GM23338 (cell line): ENCODE measurements at regions not wholly inside any gene's neighbourhood (a gene's known extent, or its start where the extent isn't known, plus 50 kb on each side); places are given as distances from the start of the nearest gene placed in this dataset.

Experiments used
- ATAC-seq: fragments of 200-7000 bp; cut with Tn5 transposase; 3 replicates; pipeline ENCODE4 v1.9.1; 2020
- DNase-seq: peaks from one replicate; pipeline ENCODE4 v3.0.0-alpha.2; 2015; ENCODE audit warnings: low spot score
- H2AFZ ChIP-seq: fragments of 200-600 bp; sonication (generic); 2 replicates; pipeline ENCODE4 v1.8.0; 2016; ENCODE audit warnings: antibody characterized with exemption, mild to moderate bottlenecking, moderate library complexity
- H3F3A ChIP-seq: fragments of 200-600 bp; sonication (generic); replicated peaks from 2 replicates; pipeline ENCODE4 v1.8.0; 2017; ENCODE audit warnings: antibody characterized with exemption, mixed run types, low read depth
- H3K27ac ChIP-seq: fragments of 200-600 bp; sonication (generic); 2 replicates; pipeline ENCODE4 v1.6.1; 2016; ENCODE audit warnings: low read depth
- H3K27me3 ChIP-seq: fragments of 200-600 bp; sonication (generic); 2 replicates; pipeline ENCODE4 v1.8.0; 2016; ENCODE audit warnings: mild to moderate bottlenecking, mixed run types, moderate library complexity; ENCODE audit not compliant: insufficient read depth
- H3K36me3 ChIP-seq: fragments of 200-600 bp; sonication (generic); 2 replicates; pipeline ENCODE4 v1.8.0; 2016; ENCODE audit warnings: mild to moderate bottlenecking; ENCODE audit not compliant: insufficient read depth
- H3K4me1 ChIP-seq: fragments of 200-600 bp; sonication (generic); 2 replicates; pipeline ENCODE4 v1.8.0; 2016; ENCODE audit warnings: mild to moderate bottlenecking, moderate library complexity; ENCODE audit not compliant: insufficient read depth
- H3K4me2 ChIP-seq: fragments of 200-600 bp; sonication (generic); 2 replicates; pipeline ENCODE4 v1.7.1; 2017; ENCODE audit warnings: mixed run types
- H3K4me3 ChIP-seq: fragments of 200-600 bp; sonication (generic); 2 replicates; pipeline ENCODE4 v1.6.1; 2016; ENCODE audit warnings: mixed run types
- H3K79me2 ChIP-seq: fragments of 200-600 bp; sonication (generic); replicated peaks from 2 replicates; pipeline ENCODE4 v1.8.0; 2017; ENCODE audit warnings: mild to moderate bottlenecking; ENCODE audit not compliant: insufficient read depth
- H3K9me2 ChIP-seq: fragments of 200-600 bp; sonication (generic); 2 replicates; pipeline ENCODE4 v1.8.0; 2017; ENCODE audit not compliant: insufficient read depth
- H4K20me1 ChIP-seq: fragments of 200-600 bp; sonication (generic); replicated peaks from 2 replicates; pipeline ENCODE4 v1.8.0; 2017; ENCODE audit warnings: mild to moderate bottlenecking; ENCODE audit not compliant: insufficient read depth
- H3K27ac Mint-ChIP-seq: 2 replicates; pipeline ENCODE4 v1.8.0; 2020; ENCODE audit warnings: inconsistent platforms, mild to moderate bottlenecking, moderate library complexity, mixed read lengths
- H3K27me3 Mint-ChIP-seq: 3 replicates; pipeline ENCODE4 v1.8.0; 2022; ENCODE audit warnings: low read depth, mild to moderate bottlenecking, moderate library complexity, mixed read lengths, inconsistent platforms; ENCODE audit not compliant: insufficient read depth, poor library complexity
- H3K36me3 Mint-ChIP-seq: 3 replicates; pipeline ENCODE4 v1.8.0; 2021; ENCODE audit warnings: low read depth, mild to moderate bottlenecking, inconsistent platforms, moderate library complexity, mixed read lengths
- H3K4me1 Mint-ChIP-seq: 3 replicates; pipeline ENCODE4 v1.8.0; 2020; ENCODE audit warnings: mild to moderate bottlenecking, inconsistent platforms, mixed read lengths
- H3K4me3 Mint-ChIP-seq: 3 replicates; pipeline ENCODE4 v1.8.0; 2021; ENCODE audit warnings: moderate library complexity, mild to moderate bottlenecking, inconsistent platforms, mixed read lengths
- H3K9me3 Mint-ChIP-seq: 3 replicates; pipeline ENCODE4 v1.8.0; 2020; ENCODE audit warnings: moderate library complexity, mild to moderate bottlenecking, inconsistent platforms, mixed read lengths
- NANOG ChIP-seq: IDR thresholded peaks from 2 replicates; pipeline ENCODE4 v1.6.1; 2016; ENCODE audit warnings: antibody characterized with exemption, borderline replicate concordance
- POLR2AphosphoS5 ChIP-seq: IDR thresholded peaks from 2 replicates; pipeline ENCODE4 v1.6.1; 2016; ENCODE audit warnings: antibody characterized with exemption, low read depth
- REST ChIP-seq: IDR thresholded peaks from one replicate; pipeline ENCODE4 v1.6.1; 2018; ENCODE audit warnings: antibody characterized with exemption; ENCODE audit not compliant: unreplicated experiment
- ZNF114 ChIP-seq: fragments of 250-450 bp; sonication (Bioruptor Pico); IDR thresholded peaks from 2 replicates; pipeline ENCODE4 v1.5.0; 2020; ENCODE audit warnings: mild to moderate bottlenecking, moderate library complexity
- ZNF462 ChIP-seq: fragments of 250-450 bp; sonication (Bioruptor Pico); IDR thresholded peaks from 2 replicates; pipeline ENCODE4 v1.5.0; 2020; ENCODE audit warnings: mild to moderate bottlenecking, moderate library complexity
- TF ChIP-seq, protein P1 (sequence below), 2 experiments: fragments of 200-600 bp in 1 of 2; sonication (generic) in 1 of 2; conservative IDR thresholded peaks; 2 replicates each; pipeline versions ENCODE4 v1.5.1 to v1.6.1; 2016 to 2017; ENCODE audit warnings: antibody characterized with exemption in 2 of 2, low read depth in 2 of 2, mild to moderate bottlenecking in 2 of 2, moderate library complexity in 1 of 2

GRCh38 chr2:106642679-106643078 is 155.5 kb downstream of the CD8B2 start:
- Histone ChIP-seq H4K20me1 (no peaks in the 10 kb centered on the region), H3K9me2 (no peaks in the 10 kb centered on the region), H3K4me1 (no peaks in the 10 kb centered on the region), H3K4me2 (no peak overlapping the region), H3K79me2 (no peaks in the 10 kb centered on the region), H3K4me3 (no peak overlapping the region), H3F3A (no peaks in the 10 kb centered on the region), H3K27me3 (no peaks in the 10 kb centered on the region), H3K36me3 (no peaks in the 10 kb centered on the region), H2AFZ (no peak overlapping the region), H3K27ac (no peak overlapping the region)
- TF ChIP-seq POLR2AphosphoS5 (no peak), ZNF114 (CRISPR knock-in tag) (no peak), NANOG (no peak), ZNF462 (CRISPR knock-in tag) (no peak), REST (no peak)
- TF ChIP-seq, protein P1, sequence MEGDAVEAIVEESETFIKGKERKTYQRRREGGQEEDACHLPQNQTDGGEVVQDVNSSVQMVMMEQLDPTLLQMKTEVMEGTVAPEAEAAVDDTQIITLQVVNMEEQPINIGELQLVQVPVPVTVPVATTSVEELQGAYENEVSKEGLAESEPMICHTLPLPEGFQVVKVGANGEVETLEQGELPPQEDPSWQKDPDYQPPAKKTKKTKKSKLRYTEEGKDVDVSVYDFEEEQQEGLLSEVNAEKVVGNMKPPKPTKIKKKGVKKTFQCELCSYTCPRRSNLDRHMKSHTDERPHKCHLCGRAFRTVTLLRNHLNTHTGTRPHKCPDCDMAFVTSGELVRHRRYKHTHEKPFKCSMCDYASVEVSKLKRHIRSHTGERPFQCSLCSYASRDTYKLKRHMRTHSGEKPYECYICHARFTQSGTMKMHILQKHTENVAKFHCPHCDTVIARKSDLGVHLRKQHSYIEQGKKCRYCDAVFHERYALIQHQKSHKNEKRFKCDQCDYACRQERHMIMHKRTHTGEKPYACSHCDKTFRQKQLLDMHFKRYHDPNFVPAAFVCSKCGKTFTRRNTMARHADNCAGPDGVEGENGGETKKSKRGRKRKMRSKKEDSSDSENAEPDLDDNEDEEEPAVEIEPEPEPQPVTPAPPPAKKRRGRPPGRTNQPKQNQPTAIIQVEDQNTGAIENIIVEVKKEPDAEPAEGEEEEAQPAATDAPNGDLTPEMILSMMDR (conservative IDR thresholded peaks at IDR 0.05; ENCODE audit: low read depth in 2 of 2): no peak
- H3K27ac Mint-ChIP-seq: no peak overlapping the region
- H3K4me1 Mint-ChIP-seq: no peaks in the 10 kb centered on the region; the same call in 2 of the 3 replicates
- H3K27me3 Mint-ChIP-seq: peaks cover 2% of the 10 kb centered on the region
- H3K4me3 Mint-ChIP-seq: no peak overlapping the region
- no peaks in the 10 kb centered on the region for H3K9me3 Mint-ChIP-seq
- DNase-seq (no peak), ATAC-seq (no peak)
- H3K36me3 Mint-ChIP-seq: no peaks in the 10 kb centered on the region; the same call in 2 of the 3 replicates
